ENCODE measurements at regions not wholly inside any gene's neighbourhood (a gene's known extent, or its start where the extent isn't known, plus 50 kb on each side); places are given as distances from the start of the nearest gene placed in this dataset.

DNA sequence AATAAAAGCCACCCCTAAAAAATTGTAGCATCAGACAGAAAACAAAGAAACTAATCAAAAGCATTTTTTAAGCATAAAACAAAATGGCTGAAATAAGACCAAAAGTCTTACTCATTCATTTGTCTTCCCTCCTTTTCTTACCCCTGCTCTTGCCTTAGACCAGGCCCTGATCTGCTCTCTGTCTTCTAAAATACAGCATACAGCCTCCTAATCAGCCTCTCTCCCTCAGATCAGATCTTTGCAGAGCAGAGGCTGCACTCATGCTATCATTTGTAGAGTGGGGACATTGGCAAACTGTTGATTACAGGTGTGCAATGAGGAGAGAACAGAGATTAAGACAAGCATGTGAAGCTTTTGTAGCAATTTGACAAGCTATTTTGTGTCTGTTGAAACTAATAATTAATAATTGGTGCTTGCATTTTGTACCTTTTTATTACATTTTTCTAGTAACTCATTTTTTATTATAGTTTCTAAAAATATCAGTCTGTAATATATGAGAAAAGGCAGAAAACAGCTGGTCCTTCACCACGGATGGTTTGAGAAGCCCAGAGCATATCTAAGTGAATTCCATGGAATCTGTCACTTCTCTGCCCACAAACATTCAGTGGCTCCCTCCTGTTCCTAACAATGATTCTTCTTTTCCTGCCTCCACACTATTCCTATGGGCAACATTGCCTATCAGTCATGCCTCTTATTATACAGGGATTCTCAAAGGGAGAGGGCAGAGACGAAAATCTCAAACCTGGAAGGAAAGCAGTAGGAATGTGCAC is 286.2 kb upstream of the STT3B start:
- in situ Hi-C loops (cut with HindIII; ENCODE audit: low sequenced_read_pairs) = no loop called here

DNA sequence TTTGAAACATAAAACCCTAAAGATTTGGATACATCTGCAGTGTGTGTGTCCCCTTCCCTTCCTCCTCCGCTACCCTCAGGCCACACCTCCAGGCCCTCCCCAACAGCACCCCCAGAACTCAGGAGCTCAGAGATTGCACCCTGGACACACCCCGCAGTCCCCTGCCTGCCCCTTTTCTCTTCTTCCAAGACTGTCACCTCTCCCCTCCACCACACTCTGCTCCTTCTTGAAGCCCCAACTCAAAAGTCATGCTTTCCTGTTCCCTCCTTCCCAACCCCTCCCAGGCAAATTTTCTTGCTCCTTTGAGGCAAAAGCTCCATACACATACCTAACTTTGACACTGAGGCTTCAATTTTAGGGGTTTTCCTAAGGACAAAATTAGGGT is 285.7 kb upstream of the STT3B start:
- in situ Hi-C loops (cut with HindIII; ENCODE audit: low sequenced_read_pairs) = no loop called here

DNA sequence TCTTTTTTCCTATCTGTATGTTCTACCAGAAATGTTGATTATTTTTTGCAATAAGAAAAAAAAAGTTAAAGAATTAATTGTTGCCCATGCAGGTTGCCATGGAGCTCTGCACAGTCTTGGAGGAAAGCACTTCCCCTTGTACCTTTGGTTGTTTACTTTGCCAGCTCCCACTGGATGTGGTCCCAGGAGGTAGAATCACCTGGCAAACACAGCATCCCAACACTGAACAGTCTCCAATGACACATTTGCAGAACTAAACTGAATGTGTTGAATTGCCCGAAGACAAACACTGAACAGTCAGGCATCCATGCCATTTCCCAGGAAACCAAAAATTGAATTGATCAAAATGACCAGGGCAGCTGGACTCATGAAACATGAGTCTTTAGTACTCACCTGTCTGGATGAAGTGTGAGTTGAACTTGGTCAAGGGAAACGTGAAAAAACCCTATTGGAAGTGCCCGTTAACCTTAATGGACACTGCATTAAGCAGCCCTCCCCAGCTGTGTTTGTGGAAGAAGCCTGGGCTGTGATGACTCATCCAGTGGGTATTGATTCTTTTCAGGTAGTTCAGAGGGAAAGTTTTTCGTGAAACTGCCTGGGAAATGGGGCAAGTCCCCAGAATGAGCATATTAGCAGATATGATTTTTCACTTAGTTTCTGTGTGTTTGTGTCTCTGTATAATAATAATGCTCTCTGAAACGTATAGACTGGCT is 284.7 kb upstream of the STT3B start:
- in situ Hi-C loops (cut with HindIII; ENCODE audit: low sequenced_read_pairs) = no loop called here

DNA sequence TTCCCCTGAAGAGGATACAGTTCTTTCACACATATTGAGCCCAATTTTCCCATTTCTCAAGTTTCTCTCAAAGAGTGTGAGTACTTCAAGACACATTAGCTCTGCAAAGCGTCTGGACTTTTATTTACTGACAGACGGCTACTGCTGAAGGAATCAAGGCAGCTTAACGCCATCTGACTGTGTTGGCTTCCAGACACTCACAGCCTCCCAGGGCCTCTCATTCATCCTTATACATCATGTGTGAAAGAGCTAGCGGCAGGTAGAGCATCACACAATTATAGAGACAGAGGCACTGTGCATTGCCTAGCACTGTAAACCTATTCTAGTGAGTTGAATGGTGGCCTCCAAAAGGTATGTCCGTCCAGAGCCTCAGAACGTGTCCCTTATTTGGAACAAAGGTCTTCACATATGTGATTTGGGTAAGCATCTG is 284.1 kb upstream of the STT3B start:
- in situ Hi-C loops (cut with HindIII; ENCODE audit: low sequenced_read_pairs) = no loop called here

DNA sequence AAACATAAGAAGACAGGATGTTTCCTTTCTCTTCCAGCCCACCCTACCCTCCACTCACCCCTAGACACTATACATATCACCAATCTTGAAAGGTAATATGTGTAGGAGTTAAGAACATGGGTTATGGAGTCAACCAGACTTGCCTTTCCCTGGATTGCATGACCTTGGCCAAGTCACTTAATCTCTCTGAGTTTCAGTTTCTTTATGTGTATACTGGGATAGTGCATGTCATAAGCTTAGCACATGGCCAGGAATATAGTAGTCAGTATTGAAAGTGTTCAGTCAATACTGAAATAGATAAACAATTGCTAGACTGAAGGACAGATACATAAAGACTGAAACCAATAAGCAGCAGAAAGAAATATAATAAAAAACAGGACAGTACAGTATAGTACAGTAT is 283.2 kb upstream of the STT3B start:
- in situ Hi-C loops (cut with HindIII; ENCODE audit: low sequenced_read_pairs) = no loop called here

DNA sequence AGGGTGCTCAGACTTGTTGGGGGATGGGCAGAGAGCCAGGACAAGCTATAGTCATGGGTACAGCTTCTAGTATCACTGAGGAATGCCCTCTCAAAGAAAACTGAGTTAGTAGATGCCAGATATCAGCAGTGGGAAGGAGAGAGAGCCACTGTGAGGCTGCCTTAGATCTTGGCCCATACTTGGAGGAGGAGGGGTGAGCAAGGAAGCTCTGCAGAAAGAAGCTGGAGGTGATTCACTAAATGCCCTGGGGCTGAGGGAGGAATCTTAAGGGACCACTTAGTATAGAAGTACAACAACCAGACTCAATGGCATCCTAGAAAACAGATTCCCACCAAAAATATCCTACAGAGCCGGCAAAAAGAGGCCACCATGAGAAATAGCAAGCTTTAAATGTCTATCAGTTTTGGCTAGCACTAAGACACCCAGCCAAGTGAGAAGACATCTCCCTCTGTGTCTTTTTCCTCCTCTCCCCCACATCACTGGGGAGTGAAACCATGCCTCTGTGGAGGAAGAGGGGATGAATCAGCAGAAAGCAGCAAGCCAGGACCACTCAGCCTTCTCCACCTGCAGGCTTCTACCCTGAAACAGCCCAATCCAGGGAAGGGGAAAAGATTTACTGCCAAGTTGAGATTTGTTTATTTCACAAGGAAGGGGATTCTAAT is 282.5 kb upstream of the STT3B start:
- in situ Hi-C loops (cut with HindIII; ENCODE audit: low sequenced_read_pairs) = no loop called here

DNA sequence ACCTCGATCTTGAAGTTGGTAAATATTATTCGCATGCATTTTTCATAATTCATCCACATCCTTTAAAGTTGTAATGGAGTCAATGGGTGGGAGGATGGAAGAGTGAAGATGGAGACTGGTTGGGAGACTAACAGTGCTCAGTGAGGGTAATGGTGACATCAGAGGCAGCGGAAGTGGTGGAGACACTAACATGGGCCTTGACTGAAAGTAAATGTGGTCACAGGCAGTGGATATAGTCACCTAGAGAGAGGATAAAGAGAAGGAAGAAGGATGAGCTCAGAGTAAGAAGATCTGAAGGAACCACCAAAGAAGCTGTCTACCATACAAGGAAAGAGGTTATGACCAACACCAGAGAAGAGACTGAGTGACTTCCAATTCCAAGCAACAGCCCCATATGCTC is 281.6 kb upstream of the STT3B start:
- in situ Hi-C loops (cut with HindIII; ENCODE audit: low sequenced_read_pairs) = no loop called here

DNA sequence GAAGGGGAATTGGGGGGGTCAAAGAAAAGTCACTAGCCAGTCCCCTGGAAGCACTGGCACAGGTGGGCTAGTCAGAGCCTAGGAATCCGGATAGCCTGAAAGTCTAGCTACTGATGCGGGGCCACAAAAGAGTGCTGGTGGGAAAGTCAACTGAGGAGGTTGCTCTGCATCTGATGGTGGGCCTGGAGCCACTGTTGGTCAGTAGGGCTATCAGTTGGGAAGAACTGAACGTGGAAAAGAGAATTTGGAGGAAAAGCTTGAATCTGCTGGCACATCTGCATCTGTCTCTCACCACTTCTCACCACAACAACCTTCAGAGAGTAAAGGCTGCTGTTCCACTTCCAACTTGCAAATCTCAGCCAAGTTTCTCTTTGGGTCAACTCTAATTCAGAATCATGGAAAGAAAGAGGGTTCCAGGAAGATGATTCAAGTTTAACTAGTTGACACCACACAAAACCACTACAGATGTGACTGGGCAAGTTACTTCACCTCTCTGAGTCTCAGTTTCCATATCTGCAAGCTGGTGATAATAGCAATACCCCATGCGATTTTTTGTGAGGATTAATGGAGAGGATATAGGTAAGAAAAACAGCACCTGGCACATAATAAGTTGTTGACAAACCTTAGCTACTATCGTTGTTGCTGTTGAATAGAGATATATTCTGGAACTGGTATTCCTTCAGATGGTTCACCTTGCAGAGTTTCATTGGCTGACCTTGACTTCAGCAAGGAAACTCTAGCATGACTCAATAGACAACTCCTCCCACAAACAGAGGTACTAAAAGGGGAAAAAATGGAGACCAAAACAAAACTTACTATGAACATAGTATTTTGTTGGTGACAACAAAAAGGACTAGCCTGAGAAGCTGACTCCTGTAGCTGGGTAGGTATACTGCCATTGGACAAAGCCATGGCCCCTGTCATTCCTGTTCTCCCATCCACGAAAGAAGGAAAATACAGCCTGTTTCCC is 280.2 kb upstream of the STT3B start:
- in situ Hi-C loops (cut with HindIII; ENCODE audit: low sequenced_read_pairs) = no loop called here

DNA sequence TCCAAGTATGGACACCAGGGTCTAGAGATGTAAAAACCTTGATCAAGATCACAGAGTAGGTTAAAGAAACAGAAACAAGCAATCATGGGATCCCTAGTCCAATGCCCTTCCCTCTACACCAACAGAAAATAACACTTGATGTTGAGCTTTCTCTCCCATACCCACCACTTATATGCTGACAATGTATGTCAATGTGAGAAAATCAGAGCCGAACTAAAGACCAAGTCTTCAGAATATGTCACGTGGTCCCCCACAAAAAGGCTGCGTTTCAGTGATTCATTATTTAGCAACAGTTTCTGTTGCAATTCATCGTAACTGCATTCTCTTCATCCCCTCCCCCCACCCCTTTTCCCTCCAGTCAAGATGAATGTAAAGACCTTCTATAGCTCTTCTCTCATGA is 278.9 kb upstream of the STT3B start:
- in situ Hi-C loops (cut with HindIII; ENCODE audit: low sequenced_read_pairs) = no loop called here

DNA sequence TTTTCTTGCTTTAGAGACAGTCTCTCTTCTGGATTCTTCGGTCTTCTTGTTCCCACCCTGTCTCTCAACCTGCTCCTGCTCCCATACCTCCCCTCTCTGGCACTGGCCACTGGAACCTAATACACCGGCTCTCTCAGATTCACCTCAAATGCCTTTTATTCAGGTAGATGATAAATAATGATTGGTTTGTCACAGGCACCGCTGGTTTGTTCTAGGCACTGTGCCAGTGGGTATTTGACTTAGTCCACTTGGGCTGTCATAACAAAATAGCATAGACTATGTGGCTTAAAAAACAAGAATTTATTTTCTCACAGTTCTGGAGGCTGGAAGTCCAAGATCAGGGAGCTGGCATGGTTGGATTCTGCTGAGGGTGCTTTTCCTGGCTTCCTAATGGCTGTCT is 278.2 kb upstream of the STT3B start:
- in situ Hi-C loops (cut with HindIII; ENCODE audit: low sequenced_read_pairs) = no loop called here

DNA sequence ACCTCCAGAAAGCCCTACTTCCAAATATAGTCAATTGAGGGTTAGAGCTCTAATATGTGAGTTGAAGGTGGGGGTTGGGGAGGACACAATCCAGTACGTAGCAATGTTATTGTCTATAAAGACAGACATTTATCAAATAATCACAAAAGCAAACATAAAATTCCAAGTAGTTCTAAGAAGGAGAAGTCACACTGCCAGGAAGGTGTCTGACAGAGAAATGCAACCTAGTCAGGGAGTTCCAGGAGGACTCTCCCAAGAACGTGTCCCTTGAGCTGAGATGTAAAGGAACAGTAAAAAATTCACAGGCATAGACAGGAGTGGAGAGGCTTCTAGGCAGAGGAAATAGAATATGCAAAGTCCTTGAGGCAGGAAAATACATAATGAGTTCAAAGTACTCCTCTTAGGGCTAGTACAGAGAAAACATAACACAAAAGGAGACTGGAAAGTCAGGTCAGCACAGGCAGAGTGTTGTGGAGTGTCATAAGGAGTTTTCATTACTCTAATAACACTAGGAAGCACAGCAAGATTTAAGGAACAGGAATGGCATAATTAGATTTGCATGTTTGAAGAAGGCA is 277.6 kb upstream of the STT3B start:
- in situ Hi-C loops (cut with HindIII; ENCODE audit: low sequenced_read_pairs) = no loop called here

DNA sequence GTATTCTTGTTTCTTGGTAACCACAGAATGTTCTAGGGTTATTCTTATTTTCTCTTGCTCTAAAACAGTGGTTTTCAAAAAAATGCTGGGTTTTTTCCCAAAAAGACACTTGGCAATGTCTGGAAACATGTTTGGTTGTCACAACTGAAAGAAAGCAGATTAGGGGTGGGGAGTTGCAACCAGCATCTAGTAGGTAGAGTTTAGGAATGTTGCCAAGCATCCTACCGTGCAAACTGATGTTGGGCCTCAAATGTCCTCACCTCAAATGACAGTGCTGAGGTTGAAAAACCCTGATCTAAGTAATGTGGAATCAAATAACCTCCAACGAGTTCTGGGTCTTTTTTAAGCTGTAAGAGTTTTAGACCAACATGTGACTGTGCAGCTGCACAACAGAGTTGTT is 270.5 kb upstream of the STT3B start:
- in situ Hi-C loops (cut with HindIII; ENCODE audit: low sequenced_read_pairs) = no loop called here

DNA sequence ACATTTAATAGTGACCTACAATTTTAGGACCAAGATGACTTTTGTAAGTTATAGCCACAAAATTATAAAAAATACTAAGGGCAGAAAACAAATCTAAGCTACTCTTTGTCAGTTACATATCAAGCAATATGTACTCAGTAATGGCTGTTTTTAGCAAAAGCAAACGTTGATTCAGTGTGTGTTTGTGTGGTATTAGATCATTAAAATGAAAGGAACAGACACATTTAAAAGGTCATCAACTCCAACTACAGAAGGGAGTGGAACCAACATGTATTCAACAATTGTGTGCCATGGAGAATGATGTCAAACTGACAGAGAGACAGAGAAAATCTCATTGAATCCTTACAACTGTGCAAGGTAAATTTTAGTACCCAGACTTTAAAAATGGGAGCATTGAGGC is 268.8 kb upstream of the STT3B start:
- in situ Hi-C loops (cut with HindIII; ENCODE audit: low sequenced_read_pairs) = no loop called here

DNA sequence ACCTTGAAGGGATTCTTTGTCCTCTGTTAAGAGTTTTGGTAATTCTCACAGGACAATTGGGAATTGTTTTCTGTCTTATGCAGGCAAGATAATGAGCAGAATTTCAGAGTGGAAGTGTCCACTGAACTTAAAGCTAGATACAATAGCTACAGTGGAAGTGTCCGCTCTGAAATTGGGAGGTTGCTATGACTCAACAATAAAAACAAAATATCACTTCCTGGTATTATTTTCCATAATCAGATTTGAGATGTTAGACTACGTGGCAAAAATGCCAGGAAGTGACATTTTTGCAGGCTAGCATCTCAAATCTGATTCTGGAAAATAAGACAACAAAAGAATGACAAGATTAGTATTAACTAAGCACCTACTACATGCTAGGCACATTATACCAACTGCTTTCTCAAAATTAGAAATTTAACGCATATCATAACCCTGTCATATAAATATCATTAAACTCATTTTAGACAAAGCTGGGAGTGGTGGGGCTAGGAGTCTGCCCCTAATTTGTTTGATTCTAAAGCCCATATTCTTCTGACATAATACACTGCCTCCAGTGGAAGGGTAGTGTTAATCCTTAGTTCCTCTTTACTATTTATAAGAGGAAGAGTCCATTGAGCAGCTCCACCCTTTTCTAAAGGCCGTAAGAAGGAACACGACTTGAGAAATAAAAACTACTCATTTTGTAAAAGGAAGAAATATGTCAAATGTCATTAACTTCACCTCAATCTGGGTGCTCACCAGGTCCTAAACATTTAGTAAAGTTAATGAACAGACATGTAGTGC is 266.9 kb upstream of the STT3B start:
- in situ Hi-C loops (cut with HindIII; ENCODE audit: low sequenced_read_pairs) = no loop called here

DNA sequence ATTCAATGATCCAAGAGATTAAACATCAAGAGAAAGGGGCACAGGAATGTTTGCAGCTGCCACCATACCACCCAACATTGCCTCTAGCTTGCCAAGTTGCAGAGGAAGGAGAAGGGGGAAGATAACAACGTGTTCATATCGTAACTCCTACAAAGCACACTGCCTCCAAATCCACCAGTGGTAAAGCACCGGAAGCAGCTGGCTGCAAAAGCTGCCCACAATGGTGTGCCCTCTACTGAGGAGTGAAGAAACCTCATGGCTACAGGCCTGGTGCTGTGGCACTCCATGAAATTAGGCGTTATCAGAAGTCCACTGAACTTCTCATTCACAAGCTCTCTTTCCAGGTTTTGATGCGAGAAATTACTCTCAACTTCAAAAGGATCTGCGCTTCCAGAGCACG is 263.9 kb upstream of the STT3B start:
- in situ Hi-C loops (cut with HindIII; ENCODE audit: low sequenced_read_pairs) = no loop called here

DNA sequence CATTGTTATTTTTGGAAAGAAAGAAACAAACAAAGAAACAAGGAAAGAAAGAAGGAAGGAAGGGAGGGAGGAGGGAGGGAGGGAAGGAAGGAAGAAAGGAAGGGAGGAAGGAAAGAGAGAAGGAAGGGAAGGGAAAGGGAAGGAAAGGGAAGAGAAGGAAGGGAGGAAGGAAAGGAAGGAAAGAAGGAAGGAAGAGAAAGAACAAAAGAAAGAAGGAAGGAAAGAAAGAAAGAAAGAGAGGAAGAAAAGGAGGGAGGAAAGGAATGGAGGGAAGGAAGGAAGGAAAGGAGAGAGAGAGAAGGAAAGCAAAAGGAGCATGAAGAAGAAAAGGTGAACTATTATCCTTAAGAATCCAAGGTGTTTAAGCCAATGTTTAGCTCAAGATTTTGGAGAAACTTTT is 262.7 kb upstream of the STT3B start:
- in situ Hi-C loops (cut with HindIII; ENCODE audit: low sequenced_read_pairs) = no loop called here

DNA sequence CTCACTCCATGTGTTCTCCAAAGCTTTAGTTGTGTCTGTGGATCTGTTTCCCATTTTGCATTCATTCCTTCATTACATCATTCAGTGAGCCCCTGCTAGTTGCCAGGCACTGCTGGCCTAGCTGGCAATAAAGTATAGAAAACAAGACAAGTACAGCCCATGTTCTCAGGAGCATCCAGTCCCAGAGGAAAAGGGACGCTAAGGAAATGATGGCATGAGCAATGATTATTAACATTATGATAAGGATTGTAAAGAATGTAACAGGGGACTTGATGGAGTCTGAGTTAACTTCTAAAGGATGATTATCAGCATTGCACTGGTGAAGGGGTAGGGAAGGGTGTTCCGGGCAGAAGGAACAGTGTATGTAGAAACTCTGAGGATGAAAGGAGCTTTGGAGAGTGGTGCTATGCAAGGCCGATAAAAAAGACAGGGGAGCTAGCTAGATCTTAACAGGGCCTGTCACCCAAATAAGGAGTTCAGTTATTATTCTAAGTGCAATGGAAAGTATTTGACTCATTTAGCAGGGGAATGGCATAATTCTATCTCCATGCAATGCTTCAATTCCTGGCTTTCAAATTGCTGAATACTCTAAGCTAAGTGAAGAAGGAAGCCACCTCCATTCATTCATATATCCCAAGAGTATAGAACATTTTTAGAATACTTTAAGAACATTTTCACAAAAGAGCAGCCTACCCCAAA is 258.2 kb upstream of the STT3B start:
- in situ Hi-C loops (cut with HindIII; ENCODE audit: low sequenced_read_pairs) = no loop called here

DNA sequence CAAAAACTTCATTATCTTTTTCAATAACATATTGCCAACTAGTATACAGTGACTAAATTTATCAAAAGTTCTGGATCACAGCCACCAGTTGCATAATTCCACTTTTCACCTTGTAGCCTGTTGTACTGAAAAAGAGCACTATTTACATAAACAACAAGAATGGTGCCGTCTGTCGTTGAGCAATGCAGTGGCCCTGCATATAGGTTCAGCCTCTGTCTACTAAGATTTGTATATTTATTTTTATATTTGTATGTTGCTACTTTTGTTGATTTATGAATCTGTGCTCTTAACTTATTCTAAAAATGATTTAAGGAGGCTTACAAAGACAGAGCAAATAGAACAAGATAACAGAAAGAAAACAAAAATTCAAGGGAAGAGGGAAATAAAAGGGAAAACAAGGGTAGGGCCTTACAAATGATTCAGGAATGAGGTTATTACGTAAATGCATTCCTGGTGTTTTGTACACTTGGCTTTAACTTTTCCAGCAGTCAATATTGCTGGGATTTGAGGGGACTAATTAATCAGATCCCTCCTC is 257.6 kb upstream of the STT3B start:
- in situ Hi-C loops (cut with HindIII; ENCODE audit: low sequenced_read_pairs) = no loop called here

DNA sequence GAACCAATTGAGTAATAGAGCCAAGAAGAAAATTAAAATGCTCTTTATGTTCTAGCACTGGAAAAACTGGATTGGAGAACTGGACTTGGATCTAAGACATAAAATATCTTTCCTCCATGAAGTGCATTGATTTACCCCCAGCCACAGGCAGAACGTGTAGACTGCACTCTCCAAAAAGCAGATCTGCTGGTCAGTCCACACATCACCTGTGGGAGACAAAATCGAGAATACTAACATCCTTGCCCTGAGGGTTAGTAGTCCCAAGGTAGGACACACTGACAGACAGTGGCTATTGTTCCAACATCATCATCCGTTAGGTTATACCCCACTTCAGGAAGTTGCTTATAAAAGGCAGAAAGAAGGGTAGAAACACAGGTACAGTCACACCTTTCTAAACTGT is 257.1 kb upstream of the STT3B start:
- in situ Hi-C loops (cut with HindIII; ENCODE audit: low sequenced_read_pairs) = no loop called here

All from DLD1 (cell line).